Panc1 (cell line): ENCODE measurements at regions not wholly inside any gene's neighbourhood (a gene's known extent, or its start where the extent isn't known, plus 50 kb on each side); places are given as distances from the start of the nearest gene placed in this dataset.

Experiments used
- POLR2AphosphoS5 ChIP-seq: IDR thresholded peaks from 2 replicates; pipeline ENCODE4 v1.6.1; 2012; ENCODE audit warnings: mild to moderate bottlenecking, low read depth, low read length, moderate library complexity
- TCF7L2 ChIP-seq: IDR thresholded peaks from 2 replicates; pipeline ENCODE4 v1.6.1; 2011; ENCODE audit warnings: mild to moderate bottlenecking, low read depth, low read length, inconsistent platforms
- TF ChIP-seq, protein P1 (sequence below): fragments of 450-650 bp; IDR thresholded peaks from 2 replicates; pipeline ENCODE4 v1.5.1; 2017; ENCODE audit warnings: mild to moderate bottlenecking
- TF ChIP-seq, protein P2 (sequence below), 2 experiments: IDR thresholded peaks; 2 replicates each; pipeline ENCODE4 v1.6.1; 2011 to 2012; ENCODE audit warnings: low read depth in 2 of 2, control low read depth in 1 of 2, low read length in 1 of 2, mild to moderate bottlenecking in 1 of 2, moderate library complexity in 1 of 2; ENCODE audit not compliant: insufficient read depth in 1 of 2

DNA sequence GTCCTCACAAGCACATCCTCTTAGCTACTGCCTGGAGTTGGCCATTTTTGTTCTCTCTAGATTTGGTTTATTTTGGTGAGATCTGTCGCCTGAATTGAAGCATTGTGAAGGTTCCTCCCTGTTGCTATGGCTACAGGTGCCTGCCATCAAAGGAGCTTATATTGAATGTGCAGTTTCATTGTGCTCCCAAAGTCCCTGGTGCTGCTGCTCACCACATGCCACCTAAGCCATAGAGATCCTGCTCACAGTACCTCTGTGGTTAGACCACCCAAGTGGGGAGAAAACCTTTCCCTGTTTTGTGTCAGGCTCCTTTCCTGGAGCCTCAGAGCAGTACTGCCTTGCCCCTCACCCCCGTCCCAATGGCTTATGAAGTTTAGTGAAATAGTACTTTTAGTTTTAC is 383.4 kb downstream of the TMEM38B start:
- TF ChIP-seq, protein P1, sequence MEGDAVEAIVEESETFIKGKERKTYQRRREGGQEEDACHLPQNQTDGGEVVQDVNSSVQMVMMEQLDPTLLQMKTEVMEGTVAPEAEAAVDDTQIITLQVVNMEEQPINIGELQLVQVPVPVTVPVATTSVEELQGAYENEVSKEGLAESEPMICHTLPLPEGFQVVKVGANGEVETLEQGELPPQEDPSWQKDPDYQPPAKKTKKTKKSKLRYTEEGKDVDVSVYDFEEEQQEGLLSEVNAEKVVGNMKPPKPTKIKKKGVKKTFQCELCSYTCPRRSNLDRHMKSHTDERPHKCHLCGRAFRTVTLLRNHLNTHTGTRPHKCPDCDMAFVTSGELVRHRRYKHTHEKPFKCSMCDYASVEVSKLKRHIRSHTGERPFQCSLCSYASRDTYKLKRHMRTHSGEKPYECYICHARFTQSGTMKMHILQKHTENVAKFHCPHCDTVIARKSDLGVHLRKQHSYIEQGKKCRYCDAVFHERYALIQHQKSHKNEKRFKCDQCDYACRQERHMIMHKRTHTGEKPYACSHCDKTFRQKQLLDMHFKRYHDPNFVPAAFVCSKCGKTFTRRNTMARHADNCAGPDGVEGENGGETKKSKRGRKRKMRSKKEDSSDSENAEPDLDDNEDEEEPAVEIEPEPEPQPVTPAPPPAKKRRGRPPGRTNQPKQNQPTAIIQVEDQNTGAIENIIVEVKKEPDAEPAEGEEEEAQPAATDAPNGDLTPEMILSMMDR = no peak
- TF ChIP-seq, protein P2, sequence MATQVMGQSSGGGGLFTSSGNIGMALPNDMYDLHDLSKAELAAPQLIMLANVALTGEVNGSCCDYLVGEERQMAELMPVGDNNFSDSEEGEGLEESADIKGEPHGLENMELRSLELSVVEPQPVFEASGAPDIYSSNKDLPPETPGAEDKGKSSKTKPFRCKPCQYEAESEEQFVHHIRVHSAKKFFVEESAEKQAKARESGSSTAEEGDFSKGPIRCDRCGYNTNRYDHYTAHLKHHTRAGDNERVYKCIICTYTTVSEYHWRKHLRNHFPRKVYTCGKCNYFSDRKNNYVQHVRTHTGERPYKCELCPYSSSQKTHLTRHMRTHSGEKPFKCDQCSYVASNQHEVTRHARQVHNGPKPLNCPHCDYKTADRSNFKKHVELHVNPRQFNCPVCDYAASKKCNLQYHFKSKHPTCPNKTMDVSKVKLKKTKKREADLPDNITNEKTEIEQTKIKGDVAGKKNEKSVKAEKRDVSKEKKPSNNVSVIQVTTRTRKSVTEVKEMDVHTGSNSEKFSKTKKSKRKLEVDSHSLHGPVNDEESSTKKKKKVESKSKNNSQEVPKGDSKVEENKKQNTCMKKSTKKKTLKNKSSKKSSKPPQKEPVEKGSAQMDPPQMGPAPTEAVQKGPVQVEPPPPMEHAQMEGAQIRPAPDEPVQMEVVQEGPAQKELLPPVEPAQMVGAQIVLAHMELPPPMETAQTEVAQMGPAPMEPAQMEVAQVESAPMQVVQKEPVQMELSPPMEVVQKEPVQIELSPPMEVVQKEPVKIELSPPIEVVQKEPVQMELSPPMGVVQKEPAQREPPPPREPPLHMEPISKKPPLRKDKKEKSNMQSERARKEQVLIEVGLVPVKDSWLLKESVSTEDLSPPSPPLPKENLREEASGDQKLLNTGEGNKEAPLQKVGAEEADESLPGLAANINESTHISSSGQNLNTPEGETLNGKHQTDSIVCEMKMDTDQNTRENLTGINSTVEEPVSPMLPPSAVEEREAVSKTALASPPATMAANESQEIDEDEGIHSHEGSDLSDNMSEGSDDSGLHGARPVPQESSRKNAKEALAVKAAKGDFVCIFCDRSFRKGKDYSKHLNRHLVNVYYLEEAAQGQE (IDR thresholded peaks at IDR 0.05; ENCODE audit: insufficient read depth in 1 of 2, low read depth in 2 of 2, low read length in 1 of 2) = no peak
- no peak for TF ChIP-seq POLR2AphosphoS5
- no peak for TF ChIP-seq TCF7L2
